ENCODE measurements at regions not wholly inside any gene's neighbourhood (a gene's known extent, or its start where the extent isn't known, plus 50 kb on each side); places are given as distances from the start of the nearest gene placed in this dataset.

GRCh38 chr7:17677408-17677807 lies 262.9 kb downstream of the SNX13 start:
- no peak for DNase-seq (ENCODE audit: low read depth in 3 of 3, low spot score in 2 of 3)

GRCh38 chr7:17678896-17679295 lies 261.4 kb downstream of the SNX13 start:
- no peak for DNase-seq (ENCODE audit: low read depth in 3 of 3, low spot score in 2 of 3)

GRCh38 chr7:17679458-17679857 lies 260.8 kb downstream of the SNX13 start:
- DNase-seq (ENCODE audit: low read depth in 3 of 3, low spot score in 2 of 3) = no peak

DNA sequence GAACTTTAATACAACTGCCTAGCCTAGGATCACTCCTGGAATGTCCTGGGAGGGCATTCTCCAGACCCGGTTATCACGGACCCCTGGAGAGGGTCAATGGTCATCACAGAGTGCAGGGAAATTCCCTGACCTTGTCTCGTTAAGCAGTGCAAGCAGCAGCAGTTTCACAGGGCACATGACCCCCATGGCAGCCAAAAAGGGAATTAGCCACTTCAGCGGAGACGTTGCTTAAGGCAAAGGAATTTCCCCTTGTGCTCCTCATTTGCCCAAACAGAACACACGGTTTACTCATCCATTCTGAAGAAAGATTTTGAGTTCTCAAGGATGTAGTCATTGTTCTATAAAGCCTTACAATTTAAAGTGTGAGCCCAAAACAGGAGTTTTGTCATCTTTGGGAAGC lies 260.3 kb downstream of the SNX13 start:
- DNase-seq (ENCODE audit: low read depth in 3 of 3, low spot score in 2 of 3) = no peak

- peak in 1 of 3 donors; percentile 43 for DNase-seq (ENCODE audit: low read depth in 3 of 3, low spot score in 2 of 3)
Measured at GRCh38 chr7:17680943-17681351, 259.3 kb downstream of the SNX13 start.

DNA sequence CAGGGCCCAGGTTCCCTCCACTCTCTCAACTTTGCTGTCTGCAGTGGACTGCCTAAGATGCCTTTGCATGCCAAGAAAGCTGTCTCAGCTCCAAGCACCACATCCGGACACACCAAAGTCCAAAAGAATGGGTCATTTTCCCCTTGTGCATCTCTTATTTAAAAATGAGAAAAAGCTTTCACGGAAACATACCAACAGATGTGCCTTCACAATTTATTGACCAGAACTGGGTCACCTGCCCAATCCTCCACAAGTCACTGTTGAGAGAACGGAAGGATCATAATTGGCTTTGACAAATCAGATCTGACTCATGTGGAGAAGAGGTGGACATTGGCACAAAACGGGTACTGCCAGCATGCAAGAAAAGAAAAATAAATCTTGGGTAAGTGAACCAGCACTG lies 258.3 kb downstream of the SNX13 start:
- no peak for DNase-seq (ENCODE audit: low read depth in 3 of 3, low spot score in 2 of 3)

- no peak for DNase-seq (ENCODE audit: low read depth in 3 of 3, low spot score in 2 of 3)
Measured at GRCh38 chr7:17682586-17682985, 257.7 kb downstream of the SNX13 start.

DNA sequence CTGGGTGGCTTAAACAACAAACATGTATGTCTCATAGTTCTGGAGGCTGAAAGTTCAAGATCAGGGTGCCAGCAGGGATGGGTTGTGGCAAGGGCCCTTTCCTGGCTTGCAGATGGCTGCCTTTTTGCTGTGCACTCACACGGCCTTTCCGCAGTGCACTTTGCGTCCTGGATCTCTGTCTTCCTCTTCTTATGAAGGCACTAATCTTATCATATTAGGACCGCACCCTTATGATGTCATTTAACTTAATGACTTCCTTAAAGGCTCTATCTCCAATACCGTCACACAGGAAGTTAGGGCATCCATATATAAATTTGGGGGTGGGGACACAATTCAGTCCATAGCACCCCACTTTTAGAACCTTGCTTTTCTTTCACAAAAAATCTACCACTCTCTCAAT lies 255.2 kb downstream of the SNX13 start:
- no peak for DNase-seq (ENCODE audit: low read depth in 3 of 3, low spot score in 2 of 3)

DNA sequence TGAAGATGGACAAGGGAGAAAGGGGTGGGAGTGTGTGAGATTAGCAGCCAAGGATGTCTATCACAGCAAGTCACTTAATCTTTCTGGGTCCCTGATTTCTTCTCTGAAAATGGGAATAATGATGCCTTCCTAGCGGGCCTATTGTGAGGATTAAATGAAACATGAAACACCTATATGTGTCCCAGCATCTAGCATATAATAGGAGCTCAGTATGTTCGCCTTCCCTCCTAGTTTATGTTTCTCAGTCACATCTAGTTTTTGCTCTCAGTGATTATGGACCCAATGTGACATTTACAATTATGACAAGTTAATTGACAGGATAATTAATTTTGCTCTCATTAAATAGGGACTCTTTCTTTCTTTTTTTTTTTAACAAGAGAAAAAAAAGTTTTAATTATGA lies 252.9 kb downstream of the SNX13 start:
- no peak for DNase-seq (ENCODE audit: low read depth in 3 of 3, low spot score in 2 of 3)

DNA sequence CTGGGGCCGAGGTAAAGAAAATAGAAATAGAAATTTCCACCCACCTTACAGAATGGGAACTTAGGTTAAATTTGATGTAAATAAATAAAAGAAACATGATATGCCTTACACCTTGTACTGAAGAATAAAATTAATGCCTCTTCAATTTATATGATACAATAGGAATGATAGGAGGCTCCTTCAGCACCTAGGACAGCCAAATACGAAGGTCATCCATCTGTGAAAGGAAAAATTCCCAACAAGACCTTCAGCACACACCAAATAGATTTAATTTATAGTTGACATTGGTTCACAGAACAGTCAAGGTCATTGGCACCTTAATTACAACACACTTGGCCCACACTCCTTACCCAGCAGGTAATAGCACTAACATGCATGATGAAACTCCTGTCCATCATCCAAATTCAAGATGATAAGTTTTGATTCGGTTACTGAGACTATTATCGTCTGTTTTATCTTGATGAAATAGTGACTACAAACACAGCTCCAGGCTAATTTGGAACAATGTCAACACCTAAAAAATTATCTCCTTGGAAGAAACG lies 250.9 kb downstream of the SNX13 start:
- DNase-seq (ENCODE audit: low read depth in 3 of 3, low spot score in 2 of 3) = no peak

GRCh38 chr7:17690030-17690429 lies 250.3 kb downstream of the SNX13 start:
- DNase-seq (ENCODE audit: low read depth in 3 of 3, low spot score in 2 of 3) = no peak

DNA sequence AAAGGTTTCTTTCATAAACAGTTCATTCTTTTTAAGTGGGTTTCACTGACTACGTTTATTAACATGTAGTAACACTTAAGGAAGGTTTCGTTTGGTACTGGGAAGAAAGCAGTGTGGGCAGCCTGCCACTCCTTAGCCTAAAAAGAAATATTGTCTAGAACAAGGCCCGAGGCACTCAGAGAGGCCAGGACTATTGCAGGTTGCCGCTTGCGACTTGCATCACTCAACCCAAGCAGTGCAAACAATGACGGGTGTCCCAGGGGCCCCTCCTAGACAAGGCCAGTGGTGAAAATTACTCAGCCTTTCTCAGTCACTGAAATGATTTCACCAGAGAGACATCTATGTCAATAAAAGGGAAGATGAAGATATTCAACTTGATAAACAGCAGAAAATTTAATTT lies 243.9 kb downstream of the SNX13 start:
- DNase-seq (ENCODE audit: low read depth in 3 of 3, low spot score in 2 of 3) = no peak

DNA sequence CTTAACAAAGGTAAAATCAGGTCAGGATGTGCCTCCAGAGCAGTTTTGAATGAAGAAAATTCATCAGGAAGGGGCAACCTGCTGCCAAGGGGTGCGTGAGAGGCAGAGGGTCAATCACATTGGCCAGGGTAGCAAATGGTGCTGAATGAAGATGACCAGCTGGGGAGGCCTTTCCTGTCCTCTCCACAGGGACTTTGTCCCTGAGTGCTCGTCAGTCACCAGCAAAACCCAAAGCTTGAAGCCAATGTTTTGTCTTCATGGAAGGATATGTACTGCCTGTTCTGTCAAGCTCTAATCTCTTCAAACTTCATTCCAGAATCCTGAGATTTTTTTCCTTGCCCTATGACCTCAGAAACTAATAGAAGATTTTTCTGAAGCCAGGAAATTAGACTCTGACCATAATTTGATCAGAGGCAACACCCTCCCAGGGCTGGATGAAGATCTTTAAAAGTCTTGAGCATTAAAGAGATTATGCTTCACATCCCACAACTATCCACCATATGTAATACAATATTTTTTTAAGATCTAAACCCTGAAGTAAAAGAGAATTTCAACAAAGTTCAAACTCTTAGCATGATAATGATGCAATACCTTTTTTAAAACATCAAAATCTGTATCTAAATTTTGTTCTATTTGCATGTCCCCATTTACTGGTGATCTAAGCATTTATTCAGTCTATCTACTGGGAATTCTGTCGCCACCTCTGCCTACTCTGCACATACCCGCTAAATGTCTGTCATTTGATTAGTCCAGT lies 243.0 kb downstream of the SNX13 start:
- DNase-seq (ENCODE audit: low read depth in 3 of 3, low spot score in 2 of 3) = no peak

DNA sequence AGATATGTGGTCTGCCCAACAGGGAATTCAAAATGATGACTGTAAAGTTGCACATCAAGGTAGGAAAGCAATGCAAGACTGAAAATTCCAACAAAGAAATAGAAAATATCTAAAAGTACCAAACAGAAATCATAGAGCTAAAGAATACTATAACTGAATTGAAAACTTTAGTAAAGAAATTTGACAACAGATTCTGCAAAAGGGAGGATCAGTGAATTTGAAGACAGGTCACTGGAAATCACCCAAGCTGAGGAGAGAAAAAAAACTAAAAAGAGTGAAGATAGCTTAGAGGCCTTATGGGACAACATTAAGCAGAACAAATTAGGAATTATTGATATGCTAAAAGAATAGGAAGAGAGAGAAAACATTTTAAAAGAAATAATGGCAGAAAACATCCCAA lies 240.6 kb downstream of the SNX13 start:
- DNase-seq (ENCODE audit: low read depth in 3 of 3, low spot score in 2 of 3) = no peak

DNA sequence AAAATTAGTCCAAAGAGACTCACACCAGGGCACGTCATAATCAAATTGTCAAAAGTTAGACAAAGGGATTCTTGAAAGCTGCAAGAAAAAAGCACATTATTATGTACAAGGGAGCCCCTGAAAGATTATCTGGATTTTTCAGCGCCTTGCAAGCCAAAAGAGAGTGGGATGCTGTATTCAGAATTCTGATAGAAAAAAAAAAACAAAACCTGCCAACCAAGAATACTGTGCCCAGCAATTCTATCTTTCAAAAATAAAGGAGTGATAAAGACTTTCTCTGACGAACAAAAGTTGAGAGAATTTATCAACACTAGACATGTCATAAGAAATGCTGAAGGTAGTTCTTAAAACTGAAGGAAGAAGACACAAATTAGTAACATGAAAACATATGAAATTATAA lies 240.2 kb downstream of the SNX13 start:
- no peak for DNase-seq (ENCODE audit: low read depth in 3 of 3, low spot score in 2 of 3)

DNA sequence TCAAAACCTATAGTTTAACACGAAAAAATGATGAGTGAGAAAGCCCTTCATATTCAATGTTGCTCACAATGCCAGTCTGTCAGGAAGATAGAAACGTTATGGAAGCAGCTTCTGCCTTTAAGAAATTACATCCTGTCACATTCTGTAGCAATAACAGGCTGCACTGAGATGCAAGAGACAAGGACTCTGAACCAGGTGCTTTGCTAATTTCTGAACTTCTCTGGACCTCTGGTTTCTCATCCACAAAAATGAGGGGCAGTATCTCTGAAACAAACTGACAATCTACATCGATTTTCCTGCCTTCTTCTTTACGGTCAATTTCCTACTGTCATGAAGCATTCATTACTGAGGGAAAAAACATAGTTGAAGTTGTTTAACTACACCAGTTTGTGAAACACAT lies 234.0 kb downstream of the SNX13 start:
- no peak for DNase-seq (ENCODE audit: low read depth in 3 of 3, low spot score in 2 of 3)

GRCh38 chr7:17706734-17707133 lies 233.6 kb downstream of the SNX13 start:
- DNase-seq (ENCODE audit: low read depth in 3 of 3, low spot score in 2 of 3) = peak; percentile 18 to 47 (median 39)

DNA sequence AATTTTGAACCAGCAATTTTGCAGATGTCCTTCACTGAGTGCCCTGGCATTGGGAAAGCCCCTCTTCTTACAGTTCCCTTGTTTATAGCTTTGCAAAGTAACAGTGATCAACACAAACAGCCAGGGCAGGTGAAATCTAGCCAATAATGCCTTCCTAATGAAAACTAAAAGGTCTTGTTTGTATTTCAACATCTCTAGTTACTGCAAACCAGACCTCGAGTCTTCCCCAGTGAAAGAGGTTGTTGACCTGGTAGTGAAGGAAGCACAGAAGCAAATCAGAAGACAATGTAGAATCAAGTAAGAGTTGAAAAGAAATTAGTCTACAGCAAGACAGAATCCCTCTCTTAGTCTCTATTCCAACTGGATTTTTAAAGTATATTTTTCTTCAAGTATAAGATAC lies 231.2 kb downstream of the SNX13 start:
- no peak for DNase-seq (ENCODE audit: low read depth in 3 of 3, low spot score in 2 of 3)

- no peak for DNase-seq (ENCODE audit: low read depth in 3 of 3, low spot score in 2 of 3)
Measured at GRCh38 chr7:17709599-17709998, 230.7 kb downstream of the SNX13 start.

DNA sequence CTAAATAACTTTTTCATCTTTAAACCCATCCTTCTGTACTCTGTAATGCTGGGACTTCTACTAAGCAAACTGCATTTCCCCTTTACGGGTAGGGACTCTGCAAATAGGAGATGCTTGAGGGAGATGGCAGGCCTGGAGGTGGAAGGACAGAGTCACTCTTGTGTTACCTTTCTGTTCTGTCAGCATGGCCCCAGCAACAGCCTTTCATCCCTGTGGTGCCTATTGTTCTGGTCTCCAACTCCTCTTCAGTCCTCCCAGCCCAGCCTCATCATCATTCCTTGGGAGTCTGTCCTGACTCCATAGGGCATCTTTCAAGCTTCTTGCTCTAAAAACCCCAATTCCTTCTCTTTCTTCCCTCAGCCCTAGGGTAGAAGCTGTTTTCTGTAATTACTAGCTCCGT lies 230.0 kb downstream of the SNX13 start:
- DNase-seq (ENCODE audit: low read depth in 3 of 3, low spot score in 2 of 3) = no peak

DNA sequence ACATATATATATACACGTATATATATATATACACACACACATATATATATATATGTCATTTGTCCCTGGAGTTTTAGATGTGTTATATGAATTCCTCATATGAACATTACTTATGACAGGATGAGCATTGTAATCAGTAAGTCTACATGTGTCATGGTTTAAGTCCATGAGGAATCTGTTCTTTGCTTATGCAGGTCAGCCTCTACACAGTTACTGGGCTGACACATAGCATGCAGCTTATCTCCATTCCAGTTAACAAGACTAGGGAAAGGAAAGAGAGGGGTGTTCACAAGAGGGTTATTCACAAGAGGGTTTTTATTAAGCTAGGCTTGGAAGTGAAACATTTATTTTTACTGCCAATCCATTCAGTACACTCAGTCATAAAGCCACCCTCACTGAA lies 226.7 kb downstream of the SNX13 start:
- DNase-seq (ENCODE audit: low read depth in 3 of 3, low spot score in 2 of 3) = no peak

DNA sequence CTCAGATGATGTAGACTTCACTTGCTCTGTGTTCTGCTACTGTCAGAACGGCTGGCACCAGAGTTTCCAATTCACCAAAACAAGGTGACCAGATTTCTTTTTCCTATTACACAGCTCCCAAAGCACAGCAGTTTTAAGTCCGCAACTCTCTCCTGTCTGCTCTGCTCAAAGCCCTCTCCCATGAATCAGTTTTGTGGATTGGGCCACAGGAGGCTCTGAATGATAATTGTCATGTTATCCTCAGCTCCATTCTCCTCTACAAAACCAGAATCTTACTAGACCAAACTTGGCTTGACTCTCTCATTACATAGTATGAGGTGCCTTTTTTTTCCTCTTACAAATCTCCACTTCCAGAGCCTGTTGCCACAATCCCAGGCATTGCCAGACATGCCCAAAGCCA lies 223.5 kb downstream of the SNX13 start:
- no peak for DNase-seq (ENCODE audit: low read depth in 3 of 3, low spot score in 2 of 3)

GRCh38 chr7:17719998-17720397 lies 220.3 kb downstream of the SNX13 start:
- no peak for DNase-seq (ENCODE audit: low read depth in 3 of 3, low spot score in 2 of 3)
